Gastroesophageal sphincter (tissue), 3 donors: ENCODE measurements at regions not wholly inside any gene's neighbourhood (a gene's known extent, or its start where the extent isn't known, plus 50 kb on each side); places are given as distances from the start of the nearest gene placed in this dataset.

ENCODE experiments used
- EP300 ChIP-seq: sonication (generic); formaldehyde crosslinking; IDR thresholded peaks from one replicate; pipeline ENCODE4 v1.6.1; 2017; ENCODE audit warnings: antibody characterized with exemption, mild to moderate bottlenecking
- POLR2A ChIP-seq, 2 donors: fragments of 450-650 bp; IDR thresholded peaks; one replicate each; pipeline ENCODE4 v1.6.1; 2017; ENCODE audit warnings: antibody characterized with exemption in 2 of 2, mild to moderate bottlenecking in 2 of 2, moderate library complexity in 1 of 2
- POLR2AphosphoS5 ChIP-seq: sonication (generic); formaldehyde crosslinking; IDR thresholded peaks from one replicate; pipeline ENCODE4 v1.6.1; 2017; ENCODE audit warnings: antibody characterized with exemption
- TF ChIP-seq, protein P1 (sequence below), 4 experiments: fragments of 200-600 bp in 2 of 4; fragments of 450-650 bp in 2 of 4; sonication (generic) in 1 of 4; IDR thresholded peaks; one replicate each; pipeline ENCODE4 v1.5.1; 2017 to 2019; ENCODE audit warnings: antibody characterized with exemption in 4 of 4, mild to moderate bottlenecking in 2 of 4, moderate library complexity in 2 of 4

- TF ChIP-seq, protein P1, sequence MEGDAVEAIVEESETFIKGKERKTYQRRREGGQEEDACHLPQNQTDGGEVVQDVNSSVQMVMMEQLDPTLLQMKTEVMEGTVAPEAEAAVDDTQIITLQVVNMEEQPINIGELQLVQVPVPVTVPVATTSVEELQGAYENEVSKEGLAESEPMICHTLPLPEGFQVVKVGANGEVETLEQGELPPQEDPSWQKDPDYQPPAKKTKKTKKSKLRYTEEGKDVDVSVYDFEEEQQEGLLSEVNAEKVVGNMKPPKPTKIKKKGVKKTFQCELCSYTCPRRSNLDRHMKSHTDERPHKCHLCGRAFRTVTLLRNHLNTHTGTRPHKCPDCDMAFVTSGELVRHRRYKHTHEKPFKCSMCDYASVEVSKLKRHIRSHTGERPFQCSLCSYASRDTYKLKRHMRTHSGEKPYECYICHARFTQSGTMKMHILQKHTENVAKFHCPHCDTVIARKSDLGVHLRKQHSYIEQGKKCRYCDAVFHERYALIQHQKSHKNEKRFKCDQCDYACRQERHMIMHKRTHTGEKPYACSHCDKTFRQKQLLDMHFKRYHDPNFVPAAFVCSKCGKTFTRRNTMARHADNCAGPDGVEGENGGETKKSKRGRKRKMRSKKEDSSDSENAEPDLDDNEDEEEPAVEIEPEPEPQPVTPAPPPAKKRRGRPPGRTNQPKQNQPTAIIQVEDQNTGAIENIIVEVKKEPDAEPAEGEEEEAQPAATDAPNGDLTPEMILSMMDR (IDR thresholded peaks at IDR 0.05), result no peak
- TF ChIP-seq EP300, result no peak
- no peak for TF ChIP-seq POLR2A (IDR thresholded peaks at IDR 0.05)
- no peak for TF ChIP-seq POLR2AphosphoS5
Measured at GRCh38 chr1:81004011-81004410, 796.7 kb upstream of the ADGRL2 start.
